GM12892 (cell line): ENCODE measurements at regions not wholly inside any gene's neighbourhood (a gene's known extent, or its start where the extent isn't known, plus 50 kb on each side); places are given as distances from the start of the nearest gene placed in this dataset.
"Not testable (repeated sequence)": the region's sequence is repeated elsewhere in the genome, so short reads cannot be mapped to it uniquely, and the experiment has no call there.

Source experiments
- DNase-seq: peaks from one replicate; pipeline ENCODE4 v3.0.0; 2011; ENCODE audit not compliant: insufficient read length
- FAIRE-seq: peaks from 2 replicates; lab custom pipeline; 2011; peaks lifted over from hg19 to GRCh38; lab: Jason Lieb, UNC
- POLR2A ChIP-seq: IDR thresholded peaks from 2 replicates; pipeline ENCODE4 v1.6.1; 2011; ENCODE audit warnings: low read depth, low read length, control low read depth
- POLR2AphosphoS5 ChIP-seq: IDR thresholded peaks from 2 replicates; pipeline ENCODE4 v1.6.1; 2011; ENCODE audit warnings: low read depth, low read length, control low read depth
- TAF1 ChIP-seq: IDR thresholded peaks from 2 replicates; pipeline ENCODE4 v1.6.1; 2011; ENCODE audit warnings: low read depth, mild to moderate bottlenecking, control low read depth, low read length, borderline replicate concordance

- TF ChIP-seq POLR2A (no peak), TAF1 (no peak), POLR2AphosphoS5 (no peak)
- FAIRE-seq (no peak), DNase-seq (no peak)
Observed at GRCh38 chr2:59250307-59250677, 1009.2 kb upstream of the FANCL start.

- FAIRE-seq, result no peak
- no peak for DNase-seq
- TF ChIP-seq POLR2AphosphoS5, result no peak
- TF ChIP-seq TAF1, result no peak
- no peak for TF ChIP-seq POLR2A
Observed at GRCh38 chr2:59249441-59250306, 1008.5 kb upstream of the FANCL start.

GRCh38 chr2:59239146-59239545, 998.0 kb upstream of the FANCL start:
- DNase-seq (no peak), FAIRE-seq (no peak)

GRCh38 chr2:59237311-59237710, 996.2 kb upstream of the FANCL start:
- DNase-seq (no peak), FAIRE-seq (no peak)
- TF ChIP-seq POLR2A (no peak), TAF1 (no peak), POLR2AphosphoS5 (no peak)

More at GRCh38 chr2:59239146-59239545, 998.0 kb upstream of the FANCL start:
- TF ChIP-seq TAF1 (no peak), POLR2AphosphoS5 (no peak), POLR2A (no peak)

- TF ChIP-seq TAF1, result no peak
- no peak for TF ChIP-seq POLR2AphosphoS5
- TF ChIP-seq POLR2A, result no peak
- no peak for FAIRE-seq
- no peak for DNase-seq
Observed at GRCh38 chr2:59236723-59237122, 995.6 kb upstream of the FANCL start.

- FAIRE-seq (no peak), DNase-seq (no peak)
- TF ChIP-seq POLR2AphosphoS5, result no peak
- no peak for TF ChIP-seq TAF1
- no peak for TF ChIP-seq POLR2A
Observed at GRCh38 chr2:59233920-59234319, 992.8 kb upstream of the FANCL start.

- DNase-seq (no peak), FAIRE-seq (no peak)
- TF ChIP-seq TAF1 (no peak), POLR2A (no peak), POLR2AphosphoS5 (no peak)
Observed at GRCh38 chr2:59233448-59233847, 992.3 kb upstream of the FANCL start.

- TF ChIP-seq TAF1 (no peak), POLR2AphosphoS5 (no peak), POLR2A (no peak)
- no peak for DNase-seq
- no peak for FAIRE-seq
Observed at GRCh38 chr2:59232394-59233165, 991.5 kb upstream of the FANCL start.

- DNase-seq, FAIRE-seq: not testable (repeated sequence)
Observed at GRCh38 chr2:59226362-59226761, 985.2 kb upstream of the FANCL start.

GRCh38 chr2:59223742-59224141, 982.6 kb upstream of the FANCL start:
- no peak for DNase-seq
- no peak for FAIRE-seq
- no peak for TF ChIP-seq POLR2AphosphoS5
- TF ChIP-seq POLR2A, result no peak
- TF ChIP-seq TAF1, result no peak

GRCh38 chr2:59217360-59217759, 976.2 kb upstream of the FANCL start:
- no peak for DNase-seq
- TF ChIP-seq POLR2A (no peak), TAF1 (no peak), POLR2AphosphoS5 (no peak)
- FAIRE-seq, result no peak

GRCh38 chr2:59206361-59206760, 965.2 kb upstream of the FANCL start:
- FAIRE-seq (no peak), DNase-seq (no peak)
- TF ChIP-seq TAF1 (no peak), POLR2AphosphoS5 (no peak), POLR2A (no peak)

GRCh38 chr2:59204040-59204439, 962.9 kb upstream of the FANCL start:
- TF ChIP-seq POLR2A (no peak), TAF1 (no peak), POLR2AphosphoS5 (no peak)
- FAIRE-seq, result no peak
- DNase-seq, result no peak
